K562 (cell line): ENCODE measurements at regions not wholly inside any gene's neighbourhood (a gene's known extent, or its start where the extent isn't known, plus 50 kb on each side); places are given as distances from the start of the nearest gene placed in this dataset.

Experiments used
- CCNT2 ChIP-seq: IDR thresholded peaks from 2 replicates; pipeline ENCODE4 v1.6.1; 2011; ENCODE audit warnings: borderline replicate concordance, low read depth, mild to moderate bottlenecking, moderate library complexity, mixed read lengths, low read length; ENCODE audit not compliant: insufficient read length; ENCODE audit errors: extremely low read depth
- CEBPB ChIP-seq: fragments of 450-650 bp; IDR thresholded peaks from 2 replicates; pipeline ENCODE4 v1.6.1; 2016; ENCODE audit warnings: missing genetic modification characterization, missing compliant biosample characterization
- ESRRA ChIP-seq: fragments of 450-650 bp; IDR thresholded peaks from 2 replicates; pipeline ENCODE4 v1.6.1; 2014; ENCODE audit warnings: low read depth, mild to moderate bottlenecking, moderate library complexity, borderline replicate concordance
- NR1H2 ChIP-seq: sonication (generic); formaldehyde crosslinking; IDR thresholded peaks from 2 replicates; pipeline ENCODE4 v1.4.0; 2020; ENCODE audit warnings: mild to moderate bottlenecking, missing genetic modification reagents

DNA sequence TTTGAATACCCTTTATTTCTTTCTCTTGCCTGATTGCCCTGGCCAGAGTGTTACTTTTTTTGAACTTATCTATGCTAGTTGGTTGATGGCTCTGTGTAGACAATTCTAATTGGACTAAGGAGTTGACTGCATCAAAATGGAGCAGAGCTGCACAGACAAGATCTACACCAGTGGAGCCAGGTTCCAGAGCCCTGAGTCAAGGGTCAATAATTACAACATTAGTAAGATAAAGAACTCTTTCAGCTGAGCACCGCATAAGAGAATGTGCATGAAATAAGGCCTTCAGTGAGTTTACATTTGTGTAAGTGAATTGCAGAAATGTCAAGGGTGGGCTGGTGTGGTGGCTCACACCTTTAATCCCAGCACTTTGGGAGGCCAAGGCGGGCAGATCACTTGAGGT, 599.7 kb upstream of the TENM3 start:
- TF ChIP-seq NR1H2: no peak
- no peak for TF ChIP-seq ESRRA
- no peak for TF ChIP-seq CEBPB (tag)
- no peak for TF ChIP-seq CCNT2
